HEK293 (cell line): ENCODE measurements at regions not wholly inside any gene's neighbourhood (a gene's known extent, or its start where the extent isn't known, plus 50 kb on each side); places are given as distances from the start of the nearest gene placed in this dataset.

Experiments
- TCF7L2 ChIP-seq: IDR thresholded peaks from 2 replicates; pipeline ENCODE4 v1.6.1; 2011; ENCODE audit warnings: low read depth, mild to moderate bottlenecking, inconsistent platforms, low read length, moderate library complexity, borderline replicate concordance
- YY1 ChIP-seq: fragments of 450-650 bp; formaldehyde crosslinking; IDR thresholded peaks from 2 replicates; pipeline ENCODE4 v1.5.1; 2018; ENCODE audit warnings: missing biosample characterization, missing genetic modification characterization
- ZBTB1 ChIP-seq: fragments of 450-650 bp; formaldehyde crosslinking; IDR thresholded peaks from 2 replicates; pipeline ENCODE4 v1.5.1; 2016; ENCODE audit warnings: missing biosample characterization, missing genetic modification characterization
- ZNF214 ChIP-seq: fragments of 450-650 bp; formaldehyde crosslinking; IDR thresholded peaks from 2 replicates; pipeline ENCODE4 v1.5.1; 2017; ENCODE audit warnings: missing biosample characterization, mild to moderate bottlenecking, missing genetic modification characterization, borderline replicate concordance
- ZNF24 ChIP-seq: fragments of 450-650 bp; formaldehyde crosslinking; IDR thresholded peaks from 2 replicates; pipeline ENCODE4 v1.5.1; 2016; ENCODE audit warnings: missing biosample characterization, missing genetic modification characterization
- ZNF362 ChIP-seq: fragments of 450-650 bp; formaldehyde crosslinking; IDR thresholded peaks from 2 replicates; pipeline ENCODE4 v1.5.1; 2016; ENCODE audit warnings: missing biosample characterization, missing genetic modification characterization
- ZNF707 ChIP-seq: fragments of 450-650 bp; formaldehyde crosslinking; IDR thresholded peaks from 2 replicates; pipeline ENCODE4 v1.5.1; 2016; ENCODE audit warnings: missing biosample characterization, missing genetic modification characterization
- TF ChIP-seq, protein P1 (sequence below): fragments of 450-650 bp; formaldehyde crosslinking; IDR thresholded peaks from 2 replicates; pipeline ENCODE4 v1.5.1; 2016; ENCODE audit warnings: missing biosample characterization, missing genetic modification characterization
- TF ChIP-seq, protein P2 (sequence below): fragments of 450-650 bp; formaldehyde crosslinking; optimal IDR thresholded peaks from 2 replicates; pipeline ENCODE3; 2016; ENCODE audit warnings: missing biosample characterization, mild to moderate bottlenecking, missing genetic modification characterization
- TF ChIP-seq, protein P3 (sequence below): fragments of 450-650 bp; formaldehyde crosslinking; IDR thresholded peaks from 2 replicates; pipeline ENCODE4 v1.5.1; 2016; ENCODE audit warnings: missing biosample characterization, missing genetic modification characterization
- TF ChIP-seq, protein P4 (sequence below): fragments of 450-650 bp; formaldehyde crosslinking; IDR thresholded peaks from 2 replicates; pipeline ENCODE4 v1.5.1; 2017; ENCODE audit warnings: missing biosample characterization, mild to moderate bottlenecking, missing genetic modification characterization, moderate library complexity

DNA sequence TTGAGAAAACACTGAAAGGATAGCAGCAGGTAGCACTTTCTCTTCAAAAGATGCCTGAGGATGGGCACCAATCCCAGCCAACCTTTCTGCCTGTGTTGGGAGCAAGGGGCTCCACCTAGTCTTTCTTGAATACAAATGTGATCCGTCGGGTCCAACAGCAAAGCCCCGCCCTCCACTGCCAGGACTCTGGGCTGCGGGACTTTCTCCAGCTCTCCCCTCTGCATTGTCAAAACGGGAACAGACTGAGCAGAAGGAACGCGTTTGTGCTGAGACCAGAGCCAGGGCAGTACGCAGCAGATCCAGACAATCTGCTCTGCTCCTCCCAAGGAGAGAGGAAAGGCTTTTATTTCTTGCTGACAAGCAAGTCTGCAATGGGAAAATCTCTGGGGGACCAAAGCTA lies 139.7 kb downstream of the SEC61B start:
- TF ChIP-seq, protein P1, sequence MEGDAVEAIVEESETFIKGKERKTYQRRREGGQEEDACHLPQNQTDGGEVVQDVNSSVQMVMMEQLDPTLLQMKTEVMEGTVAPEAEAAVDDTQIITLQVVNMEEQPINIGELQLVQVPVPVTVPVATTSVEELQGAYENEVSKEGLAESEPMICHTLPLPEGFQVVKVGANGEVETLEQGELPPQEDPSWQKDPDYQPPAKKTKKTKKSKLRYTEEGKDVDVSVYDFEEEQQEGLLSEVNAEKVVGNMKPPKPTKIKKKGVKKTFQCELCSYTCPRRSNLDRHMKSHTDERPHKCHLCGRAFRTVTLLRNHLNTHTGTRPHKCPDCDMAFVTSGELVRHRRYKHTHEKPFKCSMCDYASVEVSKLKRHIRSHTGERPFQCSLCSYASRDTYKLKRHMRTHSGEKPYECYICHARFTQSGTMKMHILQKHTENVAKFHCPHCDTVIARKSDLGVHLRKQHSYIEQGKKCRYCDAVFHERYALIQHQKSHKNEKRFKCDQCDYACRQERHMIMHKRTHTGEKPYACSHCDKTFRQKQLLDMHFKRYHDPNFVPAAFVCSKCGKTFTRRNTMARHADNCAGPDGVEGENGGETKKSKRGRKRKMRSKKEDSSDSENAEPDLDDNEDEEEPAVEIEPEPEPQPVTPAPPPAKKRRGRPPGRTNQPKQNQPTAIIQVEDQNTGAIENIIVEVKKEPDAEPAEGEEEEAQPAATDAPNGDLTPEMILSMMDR (tag by site-specific recombination) = no peak
- TF ChIP-seq, protein P2, sequence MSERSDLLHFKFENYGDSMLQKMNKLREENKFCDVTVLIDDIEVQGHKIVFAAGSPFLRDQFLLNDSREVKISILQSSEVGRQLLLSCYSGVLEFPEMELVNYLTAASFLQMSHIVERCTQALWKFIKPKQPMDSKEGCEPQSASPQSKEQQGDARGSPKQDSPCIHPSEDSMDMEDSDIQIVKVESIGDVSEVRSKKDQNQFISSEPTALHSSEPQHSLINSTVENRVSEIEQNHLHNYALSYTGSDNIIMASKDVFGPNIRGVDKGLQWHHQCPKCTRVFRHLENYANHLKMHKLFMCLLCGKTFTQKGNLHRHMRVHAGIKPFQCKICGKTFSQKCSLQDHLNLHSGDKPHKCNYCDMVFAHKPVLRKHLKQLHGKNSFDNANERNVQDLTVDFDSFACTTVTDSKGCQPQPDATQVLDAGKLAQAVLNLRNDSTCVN = no peak
- TF ChIP-seq ZNF362 = no peak
- TF ChIP-seq, protein P3, sequence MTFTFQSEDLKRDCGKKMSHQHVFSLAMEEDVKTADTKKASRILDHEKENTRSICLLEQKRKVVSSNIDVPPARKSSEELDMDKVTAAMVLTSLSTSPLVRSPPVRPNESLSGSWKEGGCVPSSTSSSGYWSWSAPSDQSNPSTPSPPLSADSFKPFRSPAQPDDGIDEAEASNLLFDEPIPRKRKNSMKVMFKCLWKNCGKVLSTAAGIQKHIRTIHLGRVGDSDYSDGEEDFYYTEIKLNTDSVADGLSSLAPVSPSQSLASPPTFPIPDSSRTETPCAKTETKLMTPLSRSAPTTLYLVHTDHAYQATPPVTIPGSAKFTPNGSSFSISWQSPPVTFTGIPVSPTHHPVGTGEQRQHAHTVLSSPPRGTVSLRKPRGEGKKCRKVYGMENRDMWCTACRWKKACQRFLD (tag by site-specific recombination) = no peak
- no peak for TF ChIP-seq TCF7L2
- no peak for TF ChIP-seq ZNF707 (tag by site-specific recombination)
- TF ChIP-seq, protein P4, sequence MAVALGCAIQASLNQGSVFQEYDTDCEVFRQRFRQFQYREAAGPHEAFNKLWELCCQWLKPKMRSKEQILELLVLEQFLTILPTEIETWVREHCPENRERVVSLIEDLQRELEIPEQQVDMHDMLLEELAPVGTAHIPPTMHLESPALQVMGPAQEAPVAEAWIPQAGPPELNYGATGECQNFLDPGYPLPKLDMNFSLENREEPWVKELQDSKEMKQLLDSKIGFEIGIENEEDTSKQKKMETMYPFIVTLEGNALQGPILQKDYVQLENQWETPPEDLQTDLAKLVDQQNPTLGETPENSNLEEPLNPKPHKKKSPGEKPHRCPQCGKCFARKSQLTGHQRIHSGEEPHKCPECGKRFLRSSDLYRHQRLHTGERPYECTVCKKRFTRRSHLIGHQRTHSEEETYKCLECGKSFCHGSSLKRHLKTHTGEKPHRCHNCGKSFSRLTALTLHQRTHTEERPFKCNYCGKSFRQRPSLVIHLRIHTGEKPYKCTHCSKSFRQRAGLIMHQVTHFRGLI (tag by site-specific recombination) = no peak
- TF ChIP-seq YY1 (tag by site-specific recombination) = no peak
- TF ChIP-seq ZNF214 (tag by site-specific recombination) = no peak
- no peak for TF ChIP-seq ZNF24 (tag by site-specific recombination)
- no peak for TF ChIP-seq ZBTB1
